Uterus (tissue), 2 donors: ENCODE measurements at regions not wholly inside any gene's neighbourhood (a gene's known extent, or its start where the extent isn't known, plus 50 kb on each side); places are given as distances from the start of the nearest gene placed in this dataset.

Source experiments
- CTCF ChIP-seq, 4 experiments: fragments of 200-600 bp in 2 of 4; fragments of 450-650 bp in 2 of 4; sonication (generic) in 2 of 4; IDR thresholded peaks; one replicate each; pipeline ENCODE4 v1.5.1; 2016 to 2019; ENCODE audit warnings: antibody characterized with exemption in 4 of 4, mild to moderate bottlenecking in 2 of 4, moderate library complexity in 1 of 4
- POLR2A ChIP-seq, 2 donors: fragments of 450-650 bp; IDR thresholded peaks; one replicate each; pipeline ENCODE4 v1.6.1; 2016; ENCODE audit warnings: antibody characterized with exemption in 2 of 2, mild to moderate bottlenecking in 1 of 2, moderate library complexity in 1 of 2

- TF ChIP-seq CTCF (IDR thresholded peaks at IDR 0.05): no peak
- TF ChIP-seq POLR2A (IDR thresholded peaks at IDR 0.05): no peak
These were observed 741.8 kb upstream of the INTU start for GRCh38 chr4:126890994-126891393.
